CD4-positive, alpha-beta T cell treated with Interleukin-4 for 4 hours (primary cell): ENCODE measurements at regions not wholly inside any gene's neighbourhood (a gene's known extent, or its start where the extent isn't known, plus 50 kb on each side); places are given as distances from the start of the nearest gene placed in this dataset.
"Not testable (repeated sequence)": the region's sequence is repeated elsewhere in the genome, so short reads cannot be mapped to it uniquely, and the experiment has no call there.

Experiments
- DNase-seq: peaks from one replicate; pipeline ENCODE4 v3.0.0-alpha.2; 2020

- no peak for DNase-seq
Measured at GRCh38 chr12:87385322-87385721, 643.9 kb downstream of the C12orf50 start.

DNA sequence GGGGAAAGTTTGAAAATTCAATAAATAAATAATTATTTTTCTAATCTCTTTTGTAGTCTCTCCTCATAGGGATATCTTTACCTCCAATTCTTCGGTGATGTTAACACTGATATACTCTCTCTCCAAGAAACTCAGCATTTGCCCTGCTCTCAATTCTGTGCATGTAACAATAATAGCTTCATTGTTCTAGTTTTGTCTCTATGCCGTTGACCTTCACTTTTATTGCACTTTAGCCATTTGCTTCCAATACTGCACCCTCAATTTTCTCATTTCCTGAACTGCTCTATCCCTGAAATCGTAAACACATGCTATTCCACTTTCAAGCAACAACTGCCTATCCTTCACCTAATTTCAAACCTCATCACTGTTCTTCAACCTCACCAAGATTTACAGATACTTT lies 645.0 kb downstream of the C12orf50 start:
- DNase-seq = no peak

DNA sequence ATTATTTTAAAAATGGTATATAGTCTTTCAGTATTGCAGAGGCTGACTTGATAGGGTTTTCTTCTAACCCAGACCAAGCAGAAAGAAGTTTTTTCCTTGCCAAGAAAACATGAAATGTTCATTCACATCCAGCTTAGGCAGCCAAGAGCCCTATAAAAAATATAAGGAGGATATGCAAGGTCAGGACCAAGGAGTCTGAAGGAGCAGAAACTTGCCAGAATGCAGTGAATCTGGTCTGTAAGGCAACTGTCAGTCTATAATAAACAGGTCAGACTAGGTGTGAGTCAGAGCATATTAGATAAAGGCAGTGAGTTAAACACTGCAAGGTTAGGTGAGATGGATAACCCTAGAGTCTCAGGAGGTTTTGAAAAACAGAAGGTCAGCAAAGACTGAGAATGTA lies 645.5 kb downstream of the C12orf50 start:
- no peak for DNase-seq

DNA sequence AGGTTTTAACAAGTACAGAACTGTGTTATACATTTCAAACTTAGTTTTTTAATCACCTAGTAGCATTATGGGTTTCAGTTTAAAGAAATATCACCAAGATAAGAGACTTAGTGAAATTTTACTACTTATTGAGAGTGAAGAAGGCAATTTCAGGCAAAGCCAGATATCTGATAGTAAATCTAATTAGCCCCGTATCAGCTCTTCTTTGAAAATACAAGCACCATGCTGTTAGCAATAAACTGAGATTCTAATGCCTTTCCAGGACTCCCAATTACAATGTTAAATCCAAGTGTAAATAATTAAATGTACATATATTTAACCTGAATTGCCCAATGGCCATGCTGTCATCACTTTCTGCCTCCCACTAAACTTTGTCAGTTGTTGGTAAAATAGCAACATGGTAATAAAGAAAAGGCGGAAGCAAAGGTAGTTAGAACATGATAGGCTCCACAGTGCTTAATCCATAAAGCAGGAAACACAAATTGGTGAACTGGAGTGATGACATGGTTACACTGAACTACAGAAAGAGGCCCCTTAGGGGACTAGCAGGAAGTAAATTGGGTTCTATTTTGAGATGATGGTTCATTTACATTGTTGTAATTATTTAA lies 646.1 kb downstream of the C12orf50 start:
- DNase-seq = no peak

GRCh38 chr12:87382436-87382835 lies 646.8 kb downstream of the C12orf50 start:
- DNase-seq = no peak

DNA sequence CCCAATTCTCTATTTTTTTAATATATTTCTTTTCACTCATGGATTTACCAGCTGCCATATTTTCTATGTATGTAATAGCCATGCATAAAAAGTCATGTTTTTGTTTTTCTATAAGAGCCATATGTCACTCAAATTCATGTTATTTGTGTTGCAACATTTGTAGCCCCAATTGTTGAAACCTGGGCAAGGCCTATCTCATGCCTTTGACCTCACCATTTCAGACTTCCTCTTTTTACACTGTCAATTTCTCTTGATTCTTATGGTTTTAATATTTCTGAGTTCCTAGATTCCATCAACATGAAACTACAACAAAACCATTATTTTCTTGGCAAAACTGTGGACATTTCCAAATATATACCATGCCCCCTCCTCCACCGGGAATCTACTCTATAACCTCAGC lies 647.5 kb downstream of the C12orf50 start:
- DNase-seq = no peak

- no peak for DNase-seq
Measured at GRCh38 chr12:87378526-87378925, 650.7 kb downstream of the C12orf50 start.

DNA sequence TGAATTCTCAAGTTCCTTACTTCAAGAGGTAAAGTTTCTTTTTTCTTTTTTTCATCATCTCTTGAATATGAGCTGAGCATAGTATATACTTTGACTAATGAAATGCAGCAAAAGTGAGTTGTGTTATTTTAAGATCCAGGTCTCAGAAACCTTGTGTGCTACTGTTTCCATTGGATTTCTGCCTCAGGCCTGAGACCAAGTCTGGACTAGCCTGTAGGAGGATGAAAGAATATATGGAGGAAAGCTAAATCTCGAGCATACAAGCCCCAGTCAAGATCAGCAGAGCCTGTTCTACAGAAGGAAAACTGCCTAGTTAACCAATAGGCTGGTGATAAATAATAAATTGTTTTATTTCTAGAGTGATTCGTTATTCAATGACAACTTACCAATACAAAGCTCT lies 652.5 kb downstream of the C12orf50 start:
- DNase-seq = no peak

DNA sequence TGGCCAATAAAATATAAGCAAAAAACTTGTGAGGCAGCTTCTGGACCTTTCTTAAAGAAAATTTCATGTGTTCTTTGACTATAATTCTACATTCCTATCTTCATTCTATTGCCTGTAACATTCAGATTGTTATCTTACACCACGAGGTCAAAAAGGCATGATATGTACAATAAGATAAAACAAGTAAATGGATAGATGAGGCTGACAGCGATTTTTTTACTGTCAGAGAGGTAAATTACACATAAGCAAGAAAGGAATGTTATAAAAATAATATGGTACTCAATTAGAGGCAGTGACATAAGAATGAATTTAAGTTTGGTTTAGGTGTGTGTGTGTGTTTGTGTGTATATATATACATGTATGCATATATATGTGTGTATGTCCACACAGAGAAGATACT lies 660.0 kb downstream of the C12orf50 start:
- no peak for DNase-seq

GRCh38 chr12:87368259-87368658 lies 660.9 kb downstream of the C12orf50 start:
- DNase-seq = no peak

DNA sequence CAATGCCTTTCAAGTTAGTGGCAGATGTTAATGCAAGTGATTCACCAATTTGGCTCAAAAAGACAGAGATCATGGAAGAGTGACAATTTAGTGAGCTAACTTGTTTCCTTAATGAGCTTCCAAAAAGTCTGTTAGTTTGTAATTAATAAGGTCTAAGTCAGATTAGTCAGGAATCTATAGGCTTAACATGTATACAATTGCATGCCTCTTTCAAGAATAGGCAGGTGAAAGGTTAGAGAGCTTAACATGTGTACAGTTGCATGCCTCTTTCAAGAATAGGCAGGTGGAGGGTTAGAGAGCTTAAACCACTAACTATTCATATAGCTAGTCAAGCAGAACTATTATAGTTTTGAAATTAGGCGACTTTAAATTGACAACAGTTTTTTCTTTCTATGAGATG lies 663.8 kb downstream of the C12orf50 start:
- DNase-seq = no peak

DNA sequence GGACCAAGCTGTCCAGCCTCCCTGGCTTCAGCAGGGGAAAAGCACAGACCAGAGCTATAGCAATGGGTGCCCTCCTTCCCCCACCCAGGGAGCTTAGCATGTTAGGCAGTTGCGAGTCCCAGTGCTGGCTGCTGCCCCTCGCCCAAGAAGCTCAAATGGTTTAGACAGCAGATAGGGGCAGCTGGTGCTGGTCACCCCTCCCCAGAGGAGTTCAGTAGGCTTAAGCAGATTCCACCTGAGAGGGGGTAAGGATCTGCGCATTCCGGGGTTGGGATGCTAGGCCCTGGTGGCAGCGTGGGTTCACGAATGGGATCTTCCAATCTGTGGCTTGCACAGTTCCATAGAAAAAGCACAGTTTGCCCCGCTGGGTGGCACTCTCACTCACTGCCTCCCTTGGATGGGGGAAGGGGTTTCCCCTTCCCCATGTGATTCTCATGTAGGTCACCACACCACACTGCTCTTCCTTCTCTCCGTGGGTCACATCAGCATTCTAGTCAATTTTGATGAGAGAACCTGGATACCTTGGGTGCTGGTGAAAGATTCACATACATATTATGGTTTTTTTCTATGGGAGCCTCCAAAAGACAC lies 665.6 kb downstream of the C12orf50 start:
- DNase-seq = no peak

GRCh38 chr12:87349681-87350080 lies 679.5 kb downstream of the C12orf50 start:
- DNase-seq = no peak

- DNase-seq = no peak
Measured at GRCh38 chr12:87348071-87348470, 681.1 kb downstream of the C12orf50 start.

- no peak for DNase-seq
Measured at GRCh38 chr12:87344699-87345098, 684.5 kb downstream of the C12orf50 start.

GRCh38 chr12:87338681-87339080 lies 690.5 kb downstream of the C12orf50 start:
- DNase-seq = no peak

DNA sequence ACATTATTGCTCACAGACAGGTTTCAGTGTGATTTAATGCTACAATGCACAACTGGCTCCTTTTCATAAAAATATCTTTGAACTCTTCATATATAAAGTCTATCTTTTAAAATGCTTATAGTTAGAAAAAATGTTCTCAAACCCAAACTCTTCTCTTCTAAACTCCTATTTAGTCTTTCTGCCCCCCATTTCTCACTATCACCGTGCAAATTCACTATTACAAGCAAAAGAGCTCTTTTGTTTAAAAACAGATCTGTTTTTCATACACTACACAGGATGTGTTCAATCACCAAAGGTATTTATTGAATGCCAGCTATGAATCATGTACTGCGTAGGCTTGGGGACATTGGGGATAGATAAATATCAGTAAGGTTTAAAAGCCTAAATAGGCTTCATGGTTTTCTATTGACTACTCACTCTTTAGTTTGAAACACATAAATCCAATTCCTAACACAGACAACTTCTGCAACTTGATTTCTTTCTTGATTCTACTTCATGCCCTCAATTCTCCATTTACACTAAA lies 692.3 kb downstream of the C12orf50 start:
- no peak for DNase-seq

DNA sequence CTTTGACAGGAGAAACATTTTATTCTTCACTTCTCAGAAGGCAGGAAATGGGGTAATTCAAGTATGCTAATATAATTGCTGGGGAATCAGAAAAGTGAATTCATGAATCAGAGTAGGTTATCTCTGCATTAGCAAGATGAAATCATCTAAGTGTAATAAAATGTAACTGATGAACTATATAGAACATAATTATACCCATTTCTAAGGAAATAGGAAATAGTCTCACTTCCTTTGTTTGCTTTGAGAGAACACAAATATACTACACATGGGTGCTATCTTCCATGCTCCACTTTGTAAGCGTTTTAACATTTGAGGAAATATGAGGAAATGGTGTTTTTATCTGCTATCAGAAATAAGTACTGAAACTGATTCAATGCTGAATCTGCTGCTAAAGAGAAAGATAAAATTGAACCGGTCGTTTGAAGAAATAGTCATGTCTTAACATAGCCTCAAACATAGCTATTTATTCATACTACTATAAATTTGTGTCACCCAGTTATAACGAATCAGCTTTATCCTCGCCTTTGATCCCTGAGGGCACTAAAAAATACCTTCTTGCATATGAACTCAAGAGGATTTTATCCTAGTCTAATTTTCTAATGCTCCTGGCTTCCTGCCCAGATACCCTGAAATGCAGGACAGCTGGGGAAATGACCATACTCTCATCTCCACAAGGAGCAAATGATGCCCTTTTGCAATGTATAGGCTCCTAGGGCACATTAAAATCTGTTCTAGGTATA lies 696.0 kb downstream of the C12orf50 start:
- DNase-seq = no peak

- DNase-seq = not testable (repeated sequence)
Measured at GRCh38 chr12:87330071-87330555, 699.1 kb downstream of the C12orf50 start.

- no peak for DNase-seq
Measured at GRCh38 chr12:87329076-87329863, 699.9 kb downstream of the C12orf50 start.

- DNase-seq = no peak
Measured at GRCh38 chr12:87323369-87323768, 705.8 kb downstream of the C12orf50 start.

- DNase-seq = no peak
Measured at GRCh38 chr12:87320724-87321123, 708.5 kb downstream of the C12orf50 start.

DNA sequence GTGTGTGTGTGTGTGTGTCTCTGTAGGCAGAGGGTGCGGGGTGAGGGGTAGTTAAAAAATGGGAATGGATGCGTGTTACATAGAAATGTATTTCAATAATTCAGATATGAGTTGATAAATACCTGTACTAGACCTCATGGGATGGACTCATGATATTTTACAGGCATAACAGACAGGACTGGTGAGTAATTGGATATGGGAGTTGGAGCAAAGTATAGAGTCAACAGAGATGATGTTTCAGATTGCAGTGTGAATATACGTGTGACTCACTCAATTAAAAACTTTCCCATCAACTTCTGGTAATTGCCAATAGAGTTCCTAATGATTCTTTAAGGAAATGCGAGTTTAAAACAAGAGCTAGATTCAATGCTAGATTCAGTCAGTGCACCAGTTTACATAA lies 711.9 kb downstream of the C12orf50 start:
- DNase-seq = no peak
